Parathyroid adenoma (tissue), 2 donors: ENCODE measurements at regions not wholly inside any gene's neighbourhood (a gene's known extent, or its start where the extent isn't known, plus 50 kb on each side); places are given as distances from the start of the nearest gene placed in this dataset.

Experiments used
- H2AFZ ChIP-seq: fragments of 300-600 bp; sonication (generic); one replicate; pipeline ENCODE4 v1.7.0; 2017; ENCODE audit warnings: antibody characterized with exemption, mild to moderate bottlenecking
- H3K27ac ChIP-seq: fragments of 300-600 bp; sonication (generic); one replicate; pipeline ENCODE4 v1.7.0; 2017
- H3K27me3 ChIP-seq: fragments of 300-600 bp; sonication (generic); one replicate; pipeline ENCODE4 v1.7.0; 2017; ENCODE audit warnings: low read length; ENCODE audit not compliant: control insufficient read depth, insufficient read depth
- H3K36me3 ChIP-seq: fragments of 300-600 bp; sonication (generic); one replicate; pipeline ENCODE4 v1.7.0; 2017; ENCODE audit warnings: low read length; ENCODE audit not compliant: control insufficient read depth, insufficient read depth
- H3K4me1 ChIP-seq: fragments of 300-600 bp; sonication (generic); one replicate; pipeline ENCODE4 v1.7.0; 2017; ENCODE audit warnings: control low read depth
- H3K4me2 ChIP-seq: fragments of 300-600 bp; sonication (generic); one replicate; pipeline ENCODE4 v1.7.0; 2017; ENCODE audit warnings: low read length
- H3K4me3 ChIP-seq: fragments of 300-600 bp; sonication (generic); one replicate; pipeline ENCODE4 v1.7.0; 2017; ENCODE audit warnings: low read depth, low read length
- H3K79me2 ChIP-seq: fragments of 300-600 bp; sonication (generic); one replicate; pipeline ENCODE4 v1.7.0; 2017; ENCODE audit warnings: control low read depth
- H3K9ac ChIP-seq: fragments of 300-600 bp; sonication (generic); one replicate; pipeline ENCODE4 v1.7.0; 2017; ENCODE audit warnings: mild to moderate bottlenecking
- H3K9me3 ChIP-seq: fragments of 300-600 bp; sonication (generic); one replicate; pipeline ENCODE4 v1.7.0; 2017; ENCODE audit warnings: low read length; ENCODE audit not compliant: control insufficient read depth
- TF ChIP-seq, protein P1 (sequence below): fragments of 300-600 bp; sonication (generic); IDR thresholded peaks from one replicate; pipeline ENCODE4 v1.7.0; 2017; ENCODE audit warnings: antibody characterized with exemption, mild to moderate bottlenecking
- donor health status: primary hyperparathyroidism.

GRCh38 chr2:161103451-161103831 is 56.8 kb upstream of the TANK start:
- Histone ChIP-seq H3K79me2 (no peaks in the 10 kb centered on the region), H3K9me3 (no peaks in the 10 kb centered on the region), H3K27me3 (no peaks in the 10 kb centered on the region), H3K4me1 (no peaks in the 10 kb centered on the region), H3K27ac (no peak overlapping the region), H2AFZ (no peak overlapping the region), H3K4me2 (no peak overlapping the region), H3K4me3 (no peak overlapping the region), H3K36me3 (no peaks in the 10 kb centered on the region), H3K9ac (no peak overlapping the region)
- TF ChIP-seq, protein P1, sequence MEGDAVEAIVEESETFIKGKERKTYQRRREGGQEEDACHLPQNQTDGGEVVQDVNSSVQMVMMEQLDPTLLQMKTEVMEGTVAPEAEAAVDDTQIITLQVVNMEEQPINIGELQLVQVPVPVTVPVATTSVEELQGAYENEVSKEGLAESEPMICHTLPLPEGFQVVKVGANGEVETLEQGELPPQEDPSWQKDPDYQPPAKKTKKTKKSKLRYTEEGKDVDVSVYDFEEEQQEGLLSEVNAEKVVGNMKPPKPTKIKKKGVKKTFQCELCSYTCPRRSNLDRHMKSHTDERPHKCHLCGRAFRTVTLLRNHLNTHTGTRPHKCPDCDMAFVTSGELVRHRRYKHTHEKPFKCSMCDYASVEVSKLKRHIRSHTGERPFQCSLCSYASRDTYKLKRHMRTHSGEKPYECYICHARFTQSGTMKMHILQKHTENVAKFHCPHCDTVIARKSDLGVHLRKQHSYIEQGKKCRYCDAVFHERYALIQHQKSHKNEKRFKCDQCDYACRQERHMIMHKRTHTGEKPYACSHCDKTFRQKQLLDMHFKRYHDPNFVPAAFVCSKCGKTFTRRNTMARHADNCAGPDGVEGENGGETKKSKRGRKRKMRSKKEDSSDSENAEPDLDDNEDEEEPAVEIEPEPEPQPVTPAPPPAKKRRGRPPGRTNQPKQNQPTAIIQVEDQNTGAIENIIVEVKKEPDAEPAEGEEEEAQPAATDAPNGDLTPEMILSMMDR = no peak

- no peak overlapping the region for H3K9ac ChIP-seq
- no peaks in the 10 kb centered on the region for H3K27me3 ChIP-seq
- H3K36me3 ChIP-seq = no peaks in the 10 kb centered on the region
- H3K27ac ChIP-seq = no peak overlapping the region
- no peak overlapping the region for H3K4me2 ChIP-seq
- H3K79me2 ChIP-seq = no peaks in the 10 kb centered on the region
- TF ChIP-seq, protein P1 = no peak
- H3K9me3 ChIP-seq = no peaks in the 10 kb centered on the region
- no peak overlapping the region for H2AFZ ChIP-seq
- H3K4me1 ChIP-seq = no peaks in the 10 kb centered on the region
- no peak overlapping the region for H3K4me3 ChIP-seq
Measured at GRCh38 chr2:161104054-161104553, 56.1 kb upstream of the TANK start.

GRCh38 chr2:161107265-161107664 is 53.0 kb upstream of the TANK start:
- Histone ChIP-seq H3K4me3 (no peak overlapping the region), H3K36me3 (no peaks in the 10 kb centered on the region), H3K4me2 (no peak overlapping the region), H2AFZ (no peak overlapping the region), H3K9me3 (no peaks in the 10 kb centered on the region), H3K27ac (no peak overlapping the region), H3K9ac (no peak overlapping the region), H3K4me1 (no peaks in the 10 kb centered on the region), H3K79me2 (no peaks in the 10 kb centered on the region), H3K27me3 (no peaks in the 10 kb centered on the region)
- TF ChIP-seq, protein P1 = no peak
